ENCODE measurements at regions not wholly inside any gene's neighbourhood (a gene's known extent, or its start where the extent isn't known, plus 50 kb on each side); places are given as distances from the start of the nearest gene placed in this dataset. TPM values are rescaled to one million over a fixed set of nuclear protein-coding genes. Genes with fewer than 3 reads are reported as not detected.

- DNase-seq (ENCODE audit: low spot score in 2 of 2): no peak
- FAIRE-seq: no peak
These were observed 317.7 kb downstream of the MAF start for GRCh38 chr16:79282806-79283205.

- no peak for FAIRE-seq
- no peak for DNase-seq (ENCODE audit: low spot score in 2 of 2)
These were observed 322.0 kb downstream of the MAF start for GRCh38 chr16:79278506-79278905.

GRCh38 chr16:79276501-79276900, 324.0 kb downstream of the MAF start:
- FAIRE-seq: no peak
- no peak for DNase-seq (ENCODE audit: low spot score in 2 of 2)

- no peak for FAIRE-seq
These were observed 326.3 kb downstream of the MAF start for GRCh38 chr16:79274264-79274663.

GRCh38 chr16:79272141-79272577, 328.4 kb downstream of the MAF start:
- no peak for FAIRE-seq
- no peak for DNase-seq (ENCODE audit: low spot score in 2 of 2)

More at GRCh38 chr16:79274264-79274663, 326.3 kb downstream of the MAF start:
- no peak for DNase-seq (ENCODE audit: low spot score in 2 of 2)

- DNase-seq (ENCODE audit: low spot score in 2 of 2) (no peak), FAIRE-seq (no peak)
These were observed 329.0 kb downstream of the MAF start for GRCh38 chr16:79271583-79271982.

- DNase-seq (ENCODE audit: low spot score in 2 of 2): no peak
- no peak for FAIRE-seq
These were observed 330.5 kb downstream of the MAF start for GRCh38 chr16:79270011-79270410.

GRCh38 chr16:79269211-79269863, 331.2 kb downstream of the MAF start:
- DNase-seq (ENCODE audit: low spot score in 2 of 2) (no peak), FAIRE-seq (no peak)

GRCh38 chr16:79267781-79268180, 332.8 kb downstream of the MAF start:
- DNase-seq (ENCODE audit: low spot score in 2 of 2): no peak
- no peak for FAIRE-seq

GRCh38 chr16:79267146-79267545, 333.4 kb downstream of the MAF start:
- FAIRE-seq: no peak

GRCh38 chr16:79265701-79266100, 334.8 kb downstream of the MAF start:
- FAIRE-seq: no peak

More at GRCh38 chr16:79267146-79267545, 333.4 kb downstream of the MAF start:
- no peak for DNase-seq (ENCODE audit: low spot score in 2 of 2)

GRCh38 chr16:79265196-79265595, 335.3 kb downstream of the MAF start:
- no peak for FAIRE-seq
- no peak for DNase-seq (ENCODE audit: low spot score in 2 of 2)

More at GRCh38 chr16:79265701-79266100, 334.8 kb downstream of the MAF start:
- DNase-seq (ENCODE audit: low spot score in 2 of 2): no peak

GRCh38 chr16:79264237-79265109, 336.1 kb downstream of the MAF start:
- DNase-seq (ENCODE audit: low spot score in 2 of 2): no peak
- FAIRE-seq: no peak

- FAIRE-seq (no peak), DNase-seq (ENCODE audit: low spot score in 2 of 2) (no peak)
These were observed 337.1 kb downstream of the MAF start for GRCh38 chr16:79263425-79263824.

Small RNA genes in the stretch of these regions (small RNA-seq; reads per million reads assigned to genes)
- gene RNA5SP431: not detected
